Gastroesophageal sphincter (tissue), 4 donors: ENCODE measurements at regions not wholly inside any gene's neighbourhood (a gene's known extent, or its start where the extent isn't known, plus 50 kb on each side); places are given as distances from the start of the nearest gene placed in this dataset.

Experiments used
- ATAC-seq: fragments of 150-250 bp; one replicate; pipeline ENCODE4 v1.9.1; 2016; ENCODE audit warnings: mild to moderate bottlenecking, moderate library complexity
- H3K27ac ChIP-seq, 4 donors: fragments of 200-600 bp; sonication (generic) in 3 of 4; 1 replicate in 3 of 4; 2 replicates in 1 of 4; pipeline ENCODE4 v1.5.1; 2016 to 2019
- H3K27me3 ChIP-seq: fragments of 200-600 bp; sonication (generic); one replicate; pipeline ENCODE4 v1.5.1; 2019
- H3K36me3 ChIP-seq, 2 donors: fragments of 200-600 bp; sonication (generic); one replicate each; pipeline ENCODE4 v1.5.1; 2019; ENCODE audit warnings: control low read depth in 1 of 2
- H3K4me1 ChIP-seq, 3 donors: fragments of 200-600 bp; sonication (generic); 1 replicate in 2 of 3; 2 replicates in 1 of 3; pipeline ENCODE4 v1.5.1; 2016 to 2019; ENCODE audit warnings: control low read depth in 2 of 3
- H3K4me3 ChIP-seq, 2 donors: fragments of 200-600 bp; sonication (generic); one replicate each; pipeline ENCODE4 v1.5.1; 2019; ENCODE audit warnings: mild to moderate bottlenecking in 1 of 2, moderate library complexity in 1 of 2
- H3K9me3 ChIP-seq, 3 donors: fragments of 200-600 bp; sonication (generic); one replicate each; pipeline ENCODE4 v1.5.1; 2017 to 2019; ENCODE audit warnings: control low read depth in 2 of 3
- CTCF ChIP-seq, 4 experiments: fragments of 200-600 bp in 2 of 4; fragments of 450-650 bp in 2 of 4; sonication (generic) in 1 of 4; IDR thresholded peaks; one replicate each; pipeline ENCODE4 v1.5.1; 2017 to 2019; ENCODE audit warnings: antibody characterized with exemption in 4 of 4, mild to moderate bottlenecking in 2 of 4, moderate library complexity in 2 of 4
- EP300 ChIP-seq: sonication (generic); formaldehyde crosslinking; IDR thresholded peaks from one replicate; pipeline ENCODE4 v1.6.1; 2017; ENCODE audit warnings: antibody characterized with exemption, mild to moderate bottlenecking
- POLR2A ChIP-seq, 2 donors: fragments of 450-650 bp; IDR thresholded peaks; one replicate each; pipeline ENCODE4 v1.6.1; 2017; ENCODE audit warnings: antibody characterized with exemption in 2 of 2, mild to moderate bottlenecking in 2 of 2, moderate library complexity in 1 of 2
- POLR2AphosphoS5 ChIP-seq: sonication (generic); formaldehyde crosslinking; IDR thresholded peaks from one replicate; pipeline ENCODE4 v1.6.1; 2017; ENCODE audit warnings: antibody characterized with exemption
- WGBS, 2 donors: methylation state at CpG; one replicate each; pipeline ENCODE4 v1.1.5; 2018; ENCODE audit warnings: low coverage in 1 of 2; 5-methylcytosine and 5-hydroxymethylcytosine counted together

- peaks cover 0 to 11% (median 5%) of the 10 kb centered on the region in 3 donors for H3K4me1 ChIP-seq
- no peak overlapping the region for H3K27ac ChIP-seq
- no peaks in the 10 kb centered on the region for H3K9me3 ChIP-seq
- ATAC-seq, result no peak
- no peaks in the 10 kb centered on the region for H3K27me3 ChIP-seq
- 92 to 96% methylated on average over 10 to 21 of the region's 23 CpGs for WGBS, 2 donors
- no peaks in the 10 kb centered on the region for H3K36me3 ChIP-seq
- H3K4me3 ChIP-seq, result no peak overlapping the region
- TF ChIP-seq POLR2A (IDR thresholded peaks at IDR 0.05), result no peak
- no peak for TF ChIP-seq POLR2AphosphoS5
- no peak for TF ChIP-seq CTCF (IDR thresholded peaks at IDR 0.05)
- TF ChIP-seq EP300, result no peak
These were observed 119.5 kb upstream of the TNRC6C start for GRCh38 chr17:77838748-77839697.

DNA sequence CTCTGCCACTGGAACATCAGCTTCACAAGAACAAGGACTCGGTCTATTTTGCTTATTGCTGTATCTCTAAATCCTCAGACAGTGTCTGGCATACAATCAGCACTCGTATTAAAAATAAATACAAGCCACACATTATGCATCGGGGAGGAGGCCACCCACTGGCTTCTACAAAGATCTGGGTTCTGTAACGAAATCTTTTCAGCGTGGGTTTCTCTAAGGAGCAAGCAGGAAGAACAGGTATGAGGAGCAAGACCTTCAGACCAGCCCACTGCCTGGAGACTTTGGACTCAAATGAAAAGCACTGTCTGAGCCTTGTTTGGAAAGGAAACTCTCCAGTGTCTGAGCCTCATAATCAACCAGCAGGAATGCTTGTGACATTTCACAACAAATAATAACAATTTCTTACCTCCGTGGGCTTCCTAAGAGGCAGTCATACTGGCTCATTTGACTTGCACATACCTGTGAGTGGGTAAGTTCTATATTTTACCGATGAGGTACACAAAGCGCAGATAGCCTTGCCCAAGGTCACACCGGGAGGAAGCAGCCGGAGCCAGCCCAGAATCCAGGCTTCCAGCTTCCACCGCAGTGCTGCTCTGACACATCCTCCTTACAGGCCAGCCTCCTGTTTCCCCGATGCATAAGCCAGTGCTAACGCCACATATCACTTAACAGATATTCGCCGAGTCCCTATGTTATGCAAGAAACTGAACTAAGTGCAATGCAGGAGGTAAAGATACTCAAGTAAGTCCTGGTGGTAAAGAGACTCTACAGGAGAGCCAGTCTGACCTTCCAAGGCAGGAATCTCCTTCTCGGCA lies 118.6 kb upstream of the TNRC6C start:
- ATAC-seq, result no peak
- H3K27ac ChIP-seq, result no peak overlapping the region
- 56 to 74% methylated on average over 7 to 12 of the region's 16 CpGs for WGBS, 2 donors

GRCh38 chr17:77840513-77841165 lies 117.9 kb upstream of the TNRC6C start:
- no peaks in the 10 kb centered on the region for H3K36me3 ChIP-seq
- 83% methylated on average over 7 of the region's 10 CpGs; no CpG with 5 or more reads in 1 of the 2 donors for whole genome bisulfite sequencing, 2 donors
- no peak overlapping the region for H3K4me3 ChIP-seq
- no peaks in the 10 kb centered on the region for H3K4me1 ChIP-seq
- no peak for ATAC-seq
- H3K27ac ChIP-seq, result no peak overlapping the region
- no peaks in the 10 kb centered on the region for H3K27me3 ChIP-seq
- TF ChIP-seq CTCF (IDR thresholded peaks at IDR 0.05) (no peak), POLR2A (IDR thresholded peaks at IDR 0.05) (no peak), POLR2AphosphoS5 (no peak)
- H3K9me3 ChIP-seq, result no peaks in the 10 kb centered on the region

More for the DNA sequence above, 118.6 kb upstream of the TNRC6C start:
- Histone ChIP-seq H3K4me3 (no peak overlapping the region), H3K36me3 (no peaks in the 10 kb centered on the region), H3K27me3 (no peaks in the 10 kb centered on the region), H3K4me1 (peaks cover 0 to 2% (median 0%) of the 10 kb centered on the region in 3 donors), H3K9me3 (no peaks in the 10 kb centered on the region)
- no peak for TF ChIP-seq CTCF (IDR thresholded peaks at IDR 0.05)
- no peak for TF ChIP-seq POLR2A (IDR thresholded peaks at IDR 0.05)

DNA sequence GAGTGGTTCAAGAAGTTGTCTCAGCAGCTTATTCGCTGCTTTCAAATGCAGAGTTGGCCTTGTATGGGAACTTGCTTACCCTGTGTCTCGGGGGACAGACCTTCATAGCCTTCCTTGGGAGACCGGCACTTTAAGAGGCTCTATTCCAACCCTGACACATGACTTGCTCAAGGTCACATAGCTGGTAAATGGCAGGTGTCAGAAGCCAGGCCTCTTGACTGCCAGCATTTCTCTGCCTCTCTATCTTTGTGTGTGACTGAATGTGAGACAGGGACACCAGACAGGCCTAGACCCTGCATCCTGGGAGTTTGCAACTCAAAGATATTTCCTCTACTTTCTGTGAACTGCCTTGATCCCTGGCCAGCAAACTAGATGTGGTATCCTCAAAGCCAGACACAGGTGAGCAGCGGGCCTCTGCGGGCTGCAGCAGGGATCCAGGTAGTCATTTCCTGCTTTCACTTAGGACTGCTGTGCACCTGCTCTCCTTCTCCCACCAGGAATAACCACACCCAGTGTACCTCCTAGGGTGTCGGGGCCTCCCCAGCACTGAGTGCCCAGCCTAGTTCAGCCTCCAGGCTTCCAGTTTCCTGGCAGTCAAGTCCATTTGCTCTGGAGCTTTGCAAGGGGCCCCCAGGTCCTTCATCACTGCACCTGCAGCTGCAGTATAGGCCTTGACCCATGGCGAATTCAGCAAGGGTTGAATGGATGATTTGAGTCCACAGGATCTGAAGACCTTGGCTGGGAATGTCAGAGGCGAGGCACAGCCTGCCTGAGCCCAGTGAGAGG lies 116.6 kb upstream of the TNRC6C start:
- Histone ChIP-seq H3K4me1 (no peaks in the 10 kb centered on the region), H3K36me3 (no peaks in the 10 kb centered on the region), H3K4me3 (no peak overlapping the region), H3K27me3 (no peaks in the 10 kb centered on the region), H3K9me3 (no peaks in the 10 kb centered on the region), H3K27ac (no peak overlapping the region)
- ATAC-seq, result no peak
- no peak for TF ChIP-seq POLR2A (IDR thresholded peaks at IDR 0.05)
- TF ChIP-seq CTCF (IDR thresholded peaks at IDR 0.05), result no peak
- TF ChIP-seq POLR2AphosphoS5, result no peak
- no peak for TF ChIP-seq EP300
- WGBS, 2 donors, result 93 to 100% methylated on average over 4 to 5 of the region's 8 CpGs
